Activated T-helper 17 cell treated with anti-CD3 and anti-CD28 coated beads, Interleukin-2, amount 50 U/mL, for 72 hours (primary cell): ENCODE measurements at regions not wholly inside any gene's neighbourhood (a gene's known extent, or its start where the extent isn't known, plus 50 kb on each side); places are given as distances from the start of the nearest gene placed in this dataset.
A peak's percentile ranks its signal among the peaks of the same experiment; 100 is the strongest.

Experiments used
- ATAC-seq: fragments of 150-1000 bp; cut with Tn5 transposase; replicated peaks from 2 replicates; pipeline ENCODE4 v1.10.0; 2021; ENCODE audit warnings: mild to moderate bottlenecking, moderate library complexity
- H3K27ac Mint-ChIP-seq: one replicate; pipeline ENCODE4 v1.8.0; 2022; ENCODE audit warnings: mixed read lengths
- H3K27me3 Mint-ChIP-seq: one replicate; pipeline ENCODE4 v1.8.0; 2022; ENCODE audit warnings: mixed read lengths
- H3K36me3 Mint-ChIP-seq: one replicate; pipeline ENCODE4 v1.8.0; 2022; ENCODE audit warnings: low read depth, mild to moderate bottlenecking, mixed read lengths
- H3K4me1 Mint-ChIP-seq: one replicate; pipeline ENCODE4 v1.8.0; 2022; ENCODE audit warnings: mixed read lengths
- H3K4me3 Mint-ChIP-seq: one replicate; pipeline ENCODE4 v1.8.0; 2022; ENCODE audit warnings: mild to moderate bottlenecking, mixed read lengths
- H3K9me3 Mint-ChIP-seq: one replicate; pipeline ENCODE4 v1.8.0; 2022; ENCODE audit warnings: mixed read lengths

DNA sequence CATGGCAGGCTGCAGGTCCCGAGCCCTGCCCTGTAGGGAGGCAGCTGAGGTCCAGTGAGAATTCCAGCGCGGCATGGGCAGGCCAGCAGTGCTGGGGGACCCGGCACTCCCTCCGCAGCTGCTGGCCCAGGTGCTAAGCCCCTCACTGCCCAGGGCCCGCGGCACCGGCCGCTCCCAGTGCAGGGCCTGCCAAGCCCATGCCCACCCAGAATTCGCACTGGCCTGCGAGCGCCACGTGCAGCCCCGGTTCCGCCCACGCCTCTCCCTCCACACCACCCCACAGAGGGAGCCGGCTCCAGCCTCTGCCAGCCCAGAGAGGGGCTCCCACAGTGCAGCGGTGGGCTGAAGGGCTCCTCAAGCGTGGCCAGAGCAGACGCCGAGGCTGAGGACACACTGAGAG, 158.5 kb upstream of the ACVR2A start:
- no peak for ATAC-seq
- H3K27me3 Mint-ChIP-seq: peaks cover 4% of the 10 kb centered on the region
- no peak overlapping the region for H3K27ac Mint-ChIP-seq
- peaks cover 4% of the 10 kb centered on the region for H3K4me1 Mint-ChIP-seq
- H3K9me3 Mint-ChIP-seq: no peaks in the 10 kb centered on the region
- no peak overlapping the region for H3K4me3 Mint-ChIP-seq
- H3K36me3 Mint-ChIP-seq: no peaks in the 10 kb centered on the region

GRCh38 chr2:147684903-147685302, 159.9 kb upstream of the ACVR2A start:
- no peak for ATAC-seq
- H3K4me1 Mint-ChIP-seq: peaks cover 4% of the 10 kb centered on the region
- no peaks in the 10 kb centered on the region for H3K9me3 Mint-ChIP-seq
- no peaks in the 10 kb centered on the region for H3K36me3 Mint-ChIP-seq
- peaks cover 4% of the 10 kb centered on the region for H3K27me3 Mint-ChIP-seq
- no peak overlapping the region for H3K27ac Mint-ChIP-seq
- no peak overlapping the region for H3K4me3 Mint-ChIP-seq

GRCh38 chr2:147683380-147683779, 161.4 kb upstream of the ACVR2A start:
- H3K9me3 Mint-ChIP-seq: no peaks in the 10 kb centered on the region
- H3K36me3 Mint-ChIP-seq: no peaks in the 10 kb centered on the region
- no peak for ATAC-seq
- H3K27ac Mint-ChIP-seq: no peak overlapping the region
- H3K4me3 Mint-ChIP-seq: no peak overlapping the region
- no peaks in the 10 kb centered on the region for H3K4me1 Mint-ChIP-seq
- H3K27me3 Mint-ChIP-seq: no peaks in the 10 kb centered on the region

GRCh38 chr2:147681093-147681492, 163.7 kb upstream of the ACVR2A start:
- no peak overlapping the region for H3K4me3 Mint-ChIP-seq
- H3K36me3 Mint-ChIP-seq: no peaks in the 10 kb centered on the region
- no peak for ATAC-seq
- H3K9me3 Mint-ChIP-seq: no peaks in the 10 kb centered on the region
- no peaks in the 10 kb centered on the region for H3K27me3 Mint-ChIP-seq
- H3K4me1 Mint-ChIP-seq: no peaks in the 10 kb centered on the region
- H3K27ac Mint-ChIP-seq: no peak overlapping the region

GRCh38 chr2:147679955-147680531, 164.8 kb upstream of the ACVR2A start:
- Mint-ChIP-seq H3K27me3 (no peaks in the 10 kb centered on the region), H3K4me3 (no peak overlapping the region)

DNA sequence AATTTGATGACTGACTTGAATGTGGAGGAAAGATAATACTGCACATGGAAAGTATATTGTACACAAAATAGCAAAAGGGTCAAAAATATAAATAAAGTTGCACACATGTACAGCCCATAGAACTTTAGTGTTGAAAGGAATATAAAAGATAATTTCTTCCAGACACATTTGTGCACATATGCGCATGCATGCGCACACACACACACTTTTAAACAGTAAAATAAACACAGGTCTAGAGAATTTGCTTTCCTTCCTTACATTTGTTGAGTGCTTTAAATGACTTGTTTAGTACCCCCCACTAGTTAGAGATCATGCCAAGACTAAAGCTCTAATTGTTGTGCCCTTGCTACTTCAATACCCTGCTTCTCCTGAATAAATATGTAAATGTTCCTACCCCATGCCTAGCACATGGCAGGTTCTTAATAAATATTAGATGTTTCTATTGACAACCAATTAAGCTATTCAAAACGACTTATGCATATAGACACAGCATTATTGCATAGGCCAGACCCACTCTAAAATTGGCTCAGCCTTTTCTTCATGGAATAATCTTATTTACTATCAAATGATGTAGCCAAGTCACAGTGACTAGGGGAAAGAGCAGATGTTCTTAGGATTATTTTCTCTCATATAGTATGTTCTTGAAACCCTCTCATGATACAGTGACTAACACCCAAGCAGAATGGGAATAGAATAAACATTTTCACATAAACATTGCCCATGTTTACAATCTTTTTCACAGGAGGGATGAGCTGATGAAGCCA, 165.5 kb upstream of the ACVR2A start:
- Mint-ChIP-seq H3K4me3 (no peak overlapping the region), H3K27ac (no peak overlapping the region), H3K27me3 (no peaks in the 10 kb centered on the region), H3K9me3 (no peaks in the 10 kb centered on the region), H3K4me1 (no peaks in the 10 kb centered on the region), H3K36me3 (no peaks in the 10 kb centered on the region)
- ATAC-seq: no peak

More at GRCh38 chr2:147679955-147680531, 164.8 kb upstream of the ACVR2A start:
- ATAC-seq: no peak
- H3K27ac Mint-ChIP-seq: no peak overlapping the region
- no peaks in the 10 kb centered on the region for H3K36me3 Mint-ChIP-seq
- no peaks in the 10 kb centered on the region for H3K4me1 Mint-ChIP-seq
- no peaks in the 10 kb centered on the region for H3K9me3 Mint-ChIP-seq

- no peak overlapping the region for H3K27ac Mint-ChIP-seq
These were observed 179.7 kb upstream of the ACVR2A start for GRCh38 chr2:147665105-147665504.

GRCh38 chr2:147663962-147664361, 180.9 kb upstream of the ACVR2A start:
- ATAC-seq: peak; percentile 58
- H3K27ac Mint-ChIP-seq: peak overlapping the region; percentile 83

More at GRCh38 chr2:147665105-147665504, 179.7 kb upstream of the ACVR2A start:
- no peak for ATAC-seq
- no peaks in the 10 kb centered on the region for H3K27me3 Mint-ChIP-seq
- H3K36me3 Mint-ChIP-seq: no peaks in the 10 kb centered on the region
- H3K9me3 Mint-ChIP-seq: no peaks in the 10 kb centered on the region
- no peak overlapping the region for H3K4me3 Mint-ChIP-seq
- H3K4me1 Mint-ChIP-seq: peaks cover 21% of the 10 kb centered on the region

DNA sequence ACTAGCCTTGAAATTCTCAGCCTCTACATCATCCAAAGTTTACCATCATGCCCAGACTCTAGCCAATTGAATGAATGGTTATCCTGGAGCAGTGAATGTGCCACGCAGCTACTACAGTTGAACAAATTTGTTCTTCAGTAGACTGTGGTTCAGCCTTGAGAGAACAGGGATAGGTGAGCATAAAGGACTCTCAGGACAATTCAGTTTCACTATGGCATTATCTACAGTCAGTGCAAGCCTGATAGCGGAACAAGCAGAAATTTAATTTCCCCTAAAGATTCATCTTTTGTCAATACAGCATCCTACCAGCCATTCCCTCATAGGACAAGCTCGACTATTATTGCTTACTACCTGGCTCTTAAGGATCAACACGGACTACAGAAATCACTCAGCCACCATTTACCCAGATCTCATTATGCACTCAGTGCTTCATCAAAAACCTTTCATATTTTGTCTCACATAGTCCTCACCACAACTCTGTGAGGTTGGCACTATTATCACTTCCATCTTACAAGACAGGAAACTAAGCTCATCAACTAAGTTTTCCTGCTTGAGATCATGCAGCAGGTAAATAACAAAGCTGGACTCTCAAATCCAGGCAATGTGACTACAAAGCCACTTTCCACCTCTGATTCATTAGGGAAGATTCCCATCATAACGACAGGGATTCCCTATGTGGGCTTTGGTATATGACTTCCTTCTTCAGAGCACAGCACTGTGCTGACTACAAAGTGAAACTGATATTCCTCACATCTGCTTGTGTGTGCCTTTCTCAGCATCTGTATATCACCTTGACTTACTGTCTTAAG, 181.5 kb upstream of the ACVR2A start:
- ATAC-seq: peak; percentile 89
- Mint-ChIP-seq H3K27ac (peak overlapping the region; percentile 83), H3K4me3 (peak overlapping the region; percentile 79), H3K4me1 (peaks cover 24% of the 10 kb centered on the region), H3K9me3 (no peaks in the 10 kb centered on the region), H3K27me3 (no peaks in the 10 kb centered on the region), H3K36me3 (no peaks in the 10 kb centered on the region)

More at GRCh38 chr2:147663962-147664361, 180.9 kb upstream of the ACVR2A start:
- no peaks in the 10 kb centered on the region for H3K9me3 Mint-ChIP-seq
- peak overlapping the region; percentile 79 for H3K4me3 Mint-ChIP-seq
- H3K4me1 Mint-ChIP-seq: peaks cover 24% of the 10 kb centered on the region
- H3K27me3 Mint-ChIP-seq: no peaks in the 10 kb centered on the region
- H3K36me3 Mint-ChIP-seq: no peaks in the 10 kb centered on the region

- H3K4me3 Mint-ChIP-seq: peak overlapping the region; percentile 79
- ATAC-seq: no peak
- no peaks in the 10 kb centered on the region for H3K9me3 Mint-ChIP-seq
- peak overlapping the region; percentile 83 for H3K27ac Mint-ChIP-seq
- no peaks in the 10 kb centered on the region for H3K36me3 Mint-ChIP-seq
- no peaks in the 10 kb centered on the region for H3K27me3 Mint-ChIP-seq
- H3K4me1 Mint-ChIP-seq: peaks cover 24% of the 10 kb centered on the region
These were observed 182.6 kb upstream of the ACVR2A start for GRCh38 chr2:147662221-147662620.

DNA sequence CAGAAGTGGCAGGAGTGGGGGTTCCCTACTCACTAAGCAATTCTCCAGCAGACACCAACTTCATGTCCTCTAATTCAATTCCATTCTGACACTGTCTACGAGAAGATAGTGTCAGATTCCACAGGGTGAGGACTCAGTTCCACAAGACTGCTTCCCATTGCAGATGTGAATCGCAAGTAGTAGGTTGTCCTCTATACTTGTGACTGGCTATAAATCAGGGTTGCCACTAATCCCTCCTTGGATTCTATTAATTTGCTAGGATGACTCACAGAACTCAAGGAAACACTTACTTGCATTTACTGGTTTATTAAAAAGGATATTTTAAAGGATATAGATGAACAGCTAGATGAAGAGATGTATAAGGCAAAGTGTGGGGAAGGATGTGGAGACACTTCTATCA, 184.1 kb upstream of the ACVR2A start:
- H3K4me3 Mint-ChIP-seq: no peak overlapping the region
- no peaks in the 10 kb centered on the region for H3K9me3 Mint-ChIP-seq
- H3K27ac Mint-ChIP-seq: no peak overlapping the region
- H3K27me3 Mint-ChIP-seq: no peaks in the 10 kb centered on the region
- H3K36me3 Mint-ChIP-seq: no peaks in the 10 kb centered on the region
- no peak for ATAC-seq
- H3K4me1 Mint-ChIP-seq: peaks cover 24% of the 10 kb centered on the region

DNA sequence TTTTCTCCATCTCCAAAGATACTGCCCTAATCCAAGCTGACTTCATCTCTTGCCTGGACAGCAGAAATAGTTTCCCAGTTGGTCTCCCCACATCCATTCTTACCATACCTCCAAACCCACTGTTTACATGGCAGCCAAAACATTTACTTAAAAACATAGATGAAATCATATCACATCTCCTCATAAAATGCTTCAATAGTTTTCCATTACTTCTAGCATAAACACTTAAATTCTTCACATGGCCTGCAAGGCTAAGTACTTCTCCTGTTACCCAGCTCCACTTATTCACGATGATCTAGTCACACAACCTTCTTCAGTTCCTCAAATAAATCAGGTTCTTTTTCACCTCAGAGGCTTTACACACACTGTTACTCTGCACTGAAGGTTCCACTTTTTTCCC, 185.8 kb upstream of the ACVR2A start:
- no peaks in the 10 kb centered on the region for H3K36me3 Mint-ChIP-seq
- no peak for ATAC-seq

GRCh38 chr2:147657086-147658000, 187.5 kb upstream of the ACVR2A start:
- no peaks in the 10 kb centered on the region for H3K36me3 Mint-ChIP-seq
- no peak overlapping the region for H3K4me3 Mint-ChIP-seq
- no peaks in the 10 kb centered on the region for H3K27me3 Mint-ChIP-seq
- no peaks in the 10 kb centered on the region for H3K9me3 Mint-ChIP-seq
- peaks cover 8% of the 10 kb centered on the region for H3K4me1 Mint-ChIP-seq
- no peak for ATAC-seq
- no peak overlapping the region for H3K27ac Mint-ChIP-seq

More for the DNA sequence above, 185.8 kb upstream of the ACVR2A start:
- no peak overlapping the region for H3K4me3 Mint-ChIP-seq
- H3K4me1 Mint-ChIP-seq: peaks cover 23% of the 10 kb centered on the region
- no peaks in the 10 kb centered on the region for H3K27me3 Mint-ChIP-seq
- no peaks in the 10 kb centered on the region for H3K9me3 Mint-ChIP-seq
- no peak overlapping the region for H3K27ac Mint-ChIP-seq

GRCh38 chr2:147649998-147650397, 194.8 kb upstream of the ACVR2A start:
- H3K4me3 Mint-ChIP-seq: no peak overlapping the region
- H3K27ac Mint-ChIP-seq: no peak overlapping the region
- ATAC-seq: peak; percentile 48
- H3K36me3 Mint-ChIP-seq: no peaks in the 10 kb centered on the region
- H3K9me3 Mint-ChIP-seq: no peaks in the 10 kb centered on the region
- no peaks in the 10 kb centered on the region for H3K27me3 Mint-ChIP-seq
- peaks cover 8% of the 10 kb centered on the region for H3K4me1 Mint-ChIP-seq
